DMS114 treated with DMSO at 0.1 percent for 48 hours (cell line): ENCODE measurements at regions not wholly inside any gene's neighbourhood (a gene's known extent, or its start where the extent isn't known, plus 50 kb on each side); places are given as distances from the start of the nearest gene placed in this dataset.
A peak's percentile ranks its signal among the peaks of the same experiment; 100 is the strongest.

Experiments
- DNase-seq: peaks from one replicate; lab custom pipeline; 2025; ENCODE audit not compliant: unreplicated experiment; lab: John Stamatoyannopoulos, UW

DNA sequence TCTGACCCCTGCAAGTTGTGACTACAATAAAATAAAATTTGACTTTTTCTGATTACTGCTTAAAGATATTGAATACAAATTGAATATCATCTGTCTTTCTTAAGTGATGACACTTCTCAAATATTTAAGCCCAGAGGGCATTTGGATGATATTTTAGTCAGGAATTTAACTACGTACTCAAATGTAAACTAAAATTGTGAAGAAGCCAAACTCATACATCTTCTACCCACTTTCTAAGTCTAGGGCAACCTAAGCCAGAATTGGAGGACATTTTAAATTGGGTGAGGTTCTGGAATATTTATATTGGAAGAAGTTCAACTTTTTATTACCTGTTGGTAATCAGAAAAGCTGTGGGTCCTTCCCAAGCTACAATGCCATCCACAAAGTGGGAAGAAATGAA, 149.1 kb upstream of the WDR11 start:
- DNase-seq, result no peak

DNA sequence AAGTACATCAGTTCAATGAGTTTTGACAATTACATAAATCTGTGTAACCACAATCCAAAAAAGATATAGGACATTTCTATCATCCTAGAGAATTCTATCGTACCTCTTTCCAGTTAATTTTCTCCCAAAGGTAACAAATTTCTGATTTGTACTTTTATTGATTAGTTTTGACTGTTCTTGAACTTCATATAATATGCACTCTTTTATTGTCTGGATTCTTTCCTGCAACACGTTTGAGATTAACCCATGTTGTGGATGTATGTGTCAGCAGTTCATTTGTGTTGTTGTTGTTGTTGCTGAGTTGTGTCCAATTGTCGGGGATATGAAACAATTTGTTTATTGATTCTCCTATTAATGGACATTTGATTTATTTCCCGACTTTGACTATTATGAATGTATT, 145.9 kb upstream of the WDR11 start:
- no peak for DNase-seq

DNA sequence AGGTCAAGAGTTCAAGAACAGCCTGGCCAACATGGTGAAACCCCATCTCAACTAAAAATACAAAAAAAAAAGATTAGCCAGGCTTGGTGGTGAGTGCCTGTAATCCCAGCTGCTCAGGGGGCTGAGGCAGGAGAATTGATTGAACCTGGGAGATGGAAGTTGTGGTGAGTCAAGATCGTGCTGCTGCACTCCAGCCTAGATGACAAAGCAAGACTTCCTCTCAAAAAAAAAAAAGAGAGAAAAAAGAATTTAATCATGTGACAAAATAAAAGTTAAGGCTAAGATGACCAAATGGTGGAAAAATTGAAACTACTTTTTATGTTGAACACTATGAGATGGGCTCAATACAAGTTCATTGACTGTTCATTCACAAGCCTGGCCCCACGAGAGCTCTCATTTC, 141.1 kb upstream of the WDR11 start:
- no peak for DNase-seq

DNA sequence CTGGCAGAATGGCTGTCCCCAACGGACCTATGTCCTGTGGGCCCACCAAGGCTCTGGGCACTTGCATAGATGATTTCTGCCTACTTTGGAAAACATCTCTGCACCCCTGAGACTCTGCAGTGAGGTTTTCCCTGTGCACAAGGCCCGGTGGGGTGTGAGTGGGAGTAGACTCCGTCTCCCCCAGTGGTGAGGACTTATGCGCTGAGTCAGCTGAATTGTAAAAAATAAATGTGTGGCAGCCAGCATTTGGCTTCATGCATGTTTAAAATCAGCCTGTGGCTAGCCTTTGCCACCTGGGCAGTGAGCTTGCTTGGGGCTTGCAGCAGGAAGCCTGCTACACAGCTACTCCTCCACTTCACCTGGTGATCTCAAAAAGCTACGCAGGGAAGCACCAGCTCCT, 139.3 kb upstream of the WDR11 start:
- no peak for DNase-seq

DNA sequence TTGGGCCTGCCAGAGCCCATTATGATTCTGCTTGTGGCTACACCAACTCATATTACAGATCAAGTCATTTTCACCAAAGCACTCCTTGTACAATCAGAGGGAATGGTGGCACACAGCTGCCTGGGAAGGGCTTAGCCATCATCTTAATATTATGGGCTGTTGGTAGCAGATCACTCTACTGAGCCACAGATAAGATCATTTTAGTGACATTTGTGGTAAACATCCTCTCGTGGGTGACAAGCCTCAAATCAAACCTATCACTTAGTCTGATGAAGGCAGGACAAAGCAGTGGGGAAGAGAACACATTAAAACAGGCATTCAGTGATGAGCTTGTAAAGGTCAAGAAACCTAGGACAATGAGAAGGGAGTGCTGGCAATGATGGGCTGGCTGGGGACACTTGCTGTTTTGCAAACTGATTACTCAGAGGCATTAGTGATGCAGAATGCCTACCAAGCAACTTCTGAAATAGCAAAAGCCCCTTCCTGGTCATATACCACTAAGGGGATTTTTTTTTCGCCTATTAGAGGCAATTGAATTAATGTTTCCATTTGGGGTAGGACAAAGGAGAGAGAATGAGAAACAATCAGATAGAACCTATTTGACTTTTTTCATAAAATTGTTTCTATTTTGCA, 137.5 kb upstream of the WDR11 start:
- DNase-seq, result no peak

DNA sequence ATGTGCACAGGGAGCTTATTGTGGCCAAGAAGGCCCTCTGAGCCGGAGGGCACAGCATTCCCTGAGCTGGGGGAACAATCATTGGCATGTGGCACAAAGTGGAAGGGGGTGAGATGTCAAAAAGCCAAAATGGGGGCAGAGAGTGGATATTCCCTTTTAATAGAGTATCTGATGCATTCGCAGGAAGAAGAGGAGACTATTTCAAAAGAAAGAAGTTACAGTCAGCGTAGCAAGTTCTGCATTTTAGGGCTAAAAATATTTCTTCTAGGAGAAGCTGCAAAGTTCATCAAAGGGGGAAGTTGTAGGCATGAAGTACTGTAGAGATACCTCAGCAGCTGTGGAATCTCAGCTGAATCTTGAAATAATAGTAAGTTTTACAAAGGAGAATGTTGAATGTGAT, 136.0 kb upstream of the WDR11 start:
- no peak for DNase-seq

DNA sequence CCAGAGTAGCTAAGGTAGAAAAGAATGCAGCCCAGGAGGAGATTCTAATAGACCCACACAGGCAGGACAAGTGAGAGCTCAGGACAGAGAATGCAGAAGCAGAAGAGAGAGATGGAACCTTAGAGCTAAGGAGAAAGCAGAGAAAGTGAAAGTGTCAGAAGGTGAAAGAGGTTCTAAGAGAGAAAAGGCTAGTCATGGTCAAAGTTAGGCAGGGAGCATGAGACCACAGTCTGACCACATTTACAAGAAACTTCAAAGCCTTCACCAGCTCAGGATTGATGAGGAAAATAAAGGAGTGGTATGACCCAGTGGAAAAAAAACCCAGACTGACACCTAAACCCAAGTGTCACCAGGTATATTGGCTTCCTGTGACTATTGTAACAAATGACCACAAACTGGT, 131.8 kb upstream of the WDR11 start:
- no peak for DNase-seq

DNA sequence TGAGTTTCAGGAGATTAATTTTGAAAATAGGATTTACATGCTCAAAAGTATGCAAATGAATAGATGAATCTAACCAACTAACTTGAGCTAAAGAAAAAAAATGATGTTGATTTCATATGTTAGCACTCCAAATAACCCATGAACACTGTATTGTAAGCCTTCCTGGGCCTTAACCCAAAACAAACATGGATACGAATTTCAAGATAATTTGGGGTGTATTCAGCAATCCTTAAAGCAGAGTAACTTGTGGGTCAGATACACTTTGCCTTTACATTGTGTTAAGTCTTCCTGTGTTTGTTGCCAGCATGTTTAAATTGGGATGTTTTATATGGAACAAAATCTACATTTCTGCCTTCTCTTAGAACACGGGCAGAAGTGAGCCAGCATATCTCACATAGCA, 124.2 kb upstream of the WDR11 start:
- no peak for DNase-seq

DNA sequence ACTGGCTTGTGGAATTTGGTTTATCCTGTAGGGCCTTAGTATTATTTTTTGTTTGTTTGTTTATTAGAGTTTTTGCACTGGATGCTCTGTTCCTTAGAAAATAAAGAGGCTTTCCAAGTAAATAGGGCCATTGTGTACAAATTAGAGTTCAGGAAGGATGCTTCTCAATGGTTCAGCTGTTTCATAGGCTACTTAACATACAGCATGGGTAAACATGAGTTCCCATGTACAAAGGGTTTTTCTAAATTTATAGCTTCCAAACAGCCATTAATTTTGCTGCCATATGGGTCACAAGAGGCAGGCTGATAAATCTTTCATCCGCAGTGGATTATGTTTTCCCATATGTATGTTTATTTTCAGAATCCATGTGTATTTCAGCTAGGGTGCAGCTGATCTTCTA, 121.6 kb upstream of the WDR11 start:
- no peak for DNase-seq

DNA sequence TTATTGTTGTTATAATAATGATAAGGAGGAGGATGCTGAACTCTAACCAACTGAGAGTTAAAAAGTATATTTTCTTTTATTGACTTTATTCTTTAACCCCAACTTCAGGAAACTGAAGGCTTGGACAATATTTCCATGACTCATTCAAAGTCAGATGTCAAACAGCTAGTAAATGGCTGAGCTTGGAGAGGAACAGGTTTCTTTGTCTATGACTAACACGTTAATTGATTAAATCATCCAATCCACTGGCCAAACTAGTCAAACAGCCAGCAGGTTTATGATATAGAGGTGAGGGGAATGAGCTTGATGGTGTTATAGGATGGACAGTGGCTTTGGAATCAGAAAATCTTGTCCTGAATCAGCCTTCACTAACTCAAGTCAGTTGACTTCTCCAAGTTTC, 119.1 kb upstream of the WDR11 start:
- DNase-seq, result no peak

DNA sequence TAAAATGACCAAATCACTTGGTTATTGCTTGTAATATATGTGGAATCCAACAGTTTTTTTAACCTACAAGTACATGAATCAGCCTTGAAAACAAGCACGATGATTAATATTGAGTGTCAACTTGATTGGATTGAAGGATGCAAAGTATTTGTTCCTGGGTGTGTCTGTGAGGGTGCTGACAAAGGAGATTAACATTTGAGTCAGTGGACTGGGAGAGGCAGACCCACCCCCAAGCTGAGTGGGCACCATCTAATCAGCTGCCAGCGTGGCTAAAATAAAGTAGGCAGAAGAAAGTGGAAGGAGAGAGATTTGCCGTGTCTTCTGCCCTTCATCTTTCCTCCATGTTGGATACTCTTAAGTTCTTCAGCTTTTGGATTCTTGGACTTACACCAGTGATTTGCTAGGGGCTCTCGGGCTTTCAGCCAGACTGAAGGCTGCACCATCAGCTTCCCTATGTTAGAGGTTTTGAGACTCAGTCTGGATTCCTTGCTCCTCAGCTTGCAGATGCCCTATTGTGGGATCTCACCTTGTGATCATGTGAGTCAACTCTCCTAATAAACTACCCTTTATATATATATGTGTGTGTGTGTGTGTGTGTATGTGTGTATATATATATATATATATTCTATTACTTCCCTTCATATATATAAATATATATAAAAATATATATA, 118.4 kb upstream of the WDR11 start:
- DNase-seq, result peak; percentile 8

DNA sequence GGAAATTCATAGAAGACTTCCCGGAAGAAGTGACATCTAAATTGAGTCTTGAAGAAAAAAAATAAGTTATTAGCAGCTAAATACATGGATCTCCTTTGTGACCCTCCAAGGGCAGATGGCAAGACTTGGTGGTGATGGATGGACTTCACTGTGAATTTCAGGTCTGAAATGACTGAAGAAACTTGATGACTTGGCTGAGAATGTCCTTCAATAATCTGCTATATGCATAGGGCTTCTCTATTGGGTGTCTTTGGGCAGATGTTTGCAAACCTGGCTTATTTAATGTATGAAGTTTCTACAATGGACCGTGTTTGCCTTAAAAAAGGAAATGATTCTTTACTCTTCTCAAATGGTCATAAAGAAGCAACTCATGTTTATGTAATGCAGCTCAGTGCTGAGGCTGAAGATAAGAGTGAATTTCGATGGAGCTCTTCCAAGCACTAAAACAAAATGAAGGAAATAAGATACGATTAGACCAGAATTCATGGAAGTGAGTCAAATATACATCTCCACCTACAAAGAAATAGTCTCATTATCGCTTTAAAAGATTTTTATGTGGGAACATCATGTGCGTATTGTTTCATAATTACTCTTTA, 116.6 kb upstream of the WDR11 start:
- DNase-seq, result no peak

DNA sequence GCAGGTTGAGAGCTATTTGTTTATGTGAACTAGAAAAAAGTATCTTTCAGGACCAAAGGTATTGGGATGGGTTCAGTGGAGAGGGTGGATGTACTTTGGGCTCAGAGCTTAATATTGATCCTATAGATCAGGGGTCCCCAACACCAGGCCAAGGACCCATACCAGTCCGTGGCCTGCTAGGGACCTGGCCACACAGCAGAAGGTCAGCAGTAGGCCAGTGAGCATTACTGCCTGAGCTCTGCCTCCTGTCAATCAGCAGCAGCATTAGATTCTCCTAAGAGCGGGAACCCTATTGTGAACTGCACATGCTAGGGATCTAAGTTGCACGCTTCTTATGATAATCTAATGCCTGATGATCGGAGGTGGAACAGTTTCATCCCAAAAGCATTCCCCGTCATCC, 115.8 kb upstream of the WDR11 start:
- no peak for DNase-seq

DNA sequence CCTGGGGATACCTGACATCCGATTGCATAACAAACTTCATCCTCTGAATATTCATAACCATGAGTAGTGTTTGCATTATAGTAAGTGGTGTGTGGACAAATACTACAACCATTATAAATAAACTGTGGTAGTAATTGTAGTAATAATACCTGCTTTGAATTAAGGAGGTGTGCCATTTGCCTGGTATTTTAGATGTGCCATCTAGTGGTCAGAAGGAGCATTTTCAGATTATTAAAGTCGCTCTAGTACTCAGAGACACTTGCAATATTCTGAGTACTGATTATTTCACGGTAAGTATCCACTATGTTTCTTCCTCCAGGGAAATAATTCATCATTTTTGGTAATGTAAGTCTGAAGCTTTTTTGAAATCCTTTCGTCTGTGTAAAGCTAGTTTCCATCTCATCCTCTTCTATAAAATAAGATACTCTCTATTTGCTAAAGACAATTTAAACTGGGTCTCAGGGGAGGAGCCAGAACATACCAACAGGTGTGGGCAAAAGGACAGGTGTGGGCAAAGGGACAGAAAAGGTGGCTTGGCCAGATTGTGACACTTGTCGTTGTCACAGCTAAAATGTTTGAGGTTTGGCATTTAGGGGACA, 115.3 kb upstream of the WDR11 start:
- DNase-seq, result peak; percentile 51

DNA sequence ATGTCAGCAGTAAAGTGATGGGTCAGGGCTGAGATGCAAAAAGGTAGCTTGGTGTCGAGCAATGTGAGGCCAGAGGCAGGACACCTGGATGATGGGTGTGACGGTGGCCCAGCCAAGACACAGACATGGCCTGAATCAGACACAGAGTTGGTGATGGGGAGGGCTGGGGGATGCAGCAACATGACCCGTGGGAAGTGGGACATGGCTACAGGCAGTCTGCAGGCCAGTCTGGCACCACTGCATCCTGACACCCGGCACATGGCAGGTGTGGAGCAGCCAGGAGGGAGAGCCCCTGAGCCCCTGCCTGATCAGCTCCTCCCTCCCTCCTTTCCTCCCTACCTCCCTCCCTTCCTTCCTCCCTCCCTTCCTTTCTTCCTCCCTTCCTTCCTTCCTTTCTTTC, 114.8 kb upstream of the WDR11 start:
- DNase-seq, result no peak

DNA sequence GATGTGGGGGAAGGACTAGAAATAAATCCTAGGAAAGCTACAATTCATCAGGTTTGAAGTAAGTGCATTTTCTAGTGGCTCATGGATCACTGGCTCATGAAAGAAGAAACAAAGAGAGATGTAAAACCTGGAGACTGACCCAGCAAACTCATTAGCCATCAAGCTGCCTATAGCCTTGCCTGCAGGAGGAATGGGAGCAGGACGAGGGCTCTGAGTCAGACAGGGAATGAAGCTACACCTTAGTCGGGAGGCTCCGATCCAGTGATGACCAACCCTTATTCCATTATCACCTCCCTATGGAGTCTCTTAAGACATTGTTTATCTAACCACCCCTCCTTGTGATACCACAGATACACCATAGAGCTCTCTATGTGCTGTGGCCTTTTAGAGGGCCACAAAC, 112.5 kb upstream of the WDR11 start:
- DNase-seq, result no peak

DNA sequence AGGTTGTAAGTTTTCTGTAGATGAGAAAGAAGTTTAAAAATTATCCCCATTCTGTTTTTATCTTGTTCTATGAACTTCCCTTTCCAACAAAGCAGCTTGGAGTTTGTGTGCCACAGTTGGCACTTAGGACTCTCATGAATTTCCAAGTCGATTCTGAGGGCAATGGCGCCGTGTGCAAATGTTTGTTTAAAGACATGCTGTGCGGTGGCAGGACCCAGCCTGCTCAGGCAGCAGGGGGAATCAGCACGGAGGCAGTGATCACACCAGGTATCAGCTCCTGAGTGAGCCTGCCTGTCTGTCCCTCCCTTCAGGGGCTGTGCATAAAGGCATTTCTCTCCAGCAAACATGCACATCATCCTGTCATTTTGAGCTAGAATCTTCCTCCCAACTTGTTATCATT, 109.8 kb upstream of the WDR11 start:
- DNase-seq, result no peak

DNA sequence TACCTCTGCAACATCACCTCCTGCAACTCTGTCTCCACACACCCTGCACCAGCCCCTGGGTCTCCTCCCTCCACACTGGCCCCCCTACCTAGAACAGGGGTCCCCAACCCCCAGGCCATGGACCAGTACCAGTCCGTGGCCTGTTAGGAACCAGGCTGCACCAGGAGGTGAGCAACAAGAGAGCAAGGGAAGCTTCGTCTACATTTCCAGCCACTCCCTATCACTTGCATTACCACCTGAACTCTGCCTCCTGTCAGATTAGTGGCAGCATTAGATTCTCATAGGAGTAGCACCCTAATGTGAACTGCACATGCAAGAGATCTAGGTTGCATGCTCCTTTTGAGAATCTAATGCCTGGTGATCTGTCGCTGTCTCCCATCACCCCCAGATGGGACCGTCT, 108.8 kb upstream of the WDR11 start:
- DNase-seq, result no peak

DNA sequence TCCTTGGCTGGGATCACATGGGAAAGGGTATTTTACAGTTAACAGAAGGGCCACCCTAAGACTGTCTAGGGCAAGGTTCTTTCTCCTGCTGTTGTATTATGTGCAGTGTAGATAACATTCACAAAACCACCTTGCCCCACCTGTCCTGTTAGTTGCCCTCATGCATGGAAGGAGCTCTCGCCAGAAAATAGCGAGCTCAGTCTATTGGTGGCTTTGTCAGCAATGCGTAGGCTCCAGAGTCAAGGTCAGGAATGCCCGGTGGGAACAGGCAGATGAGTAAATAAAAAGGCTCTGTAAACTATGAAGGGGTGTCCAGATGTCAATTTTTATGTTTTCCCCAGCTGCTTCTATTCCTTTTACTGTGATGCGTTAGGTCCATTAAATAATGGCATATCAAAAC, 107.1 kb upstream of the WDR11 start:
- DNase-seq, result no peak

DNA sequence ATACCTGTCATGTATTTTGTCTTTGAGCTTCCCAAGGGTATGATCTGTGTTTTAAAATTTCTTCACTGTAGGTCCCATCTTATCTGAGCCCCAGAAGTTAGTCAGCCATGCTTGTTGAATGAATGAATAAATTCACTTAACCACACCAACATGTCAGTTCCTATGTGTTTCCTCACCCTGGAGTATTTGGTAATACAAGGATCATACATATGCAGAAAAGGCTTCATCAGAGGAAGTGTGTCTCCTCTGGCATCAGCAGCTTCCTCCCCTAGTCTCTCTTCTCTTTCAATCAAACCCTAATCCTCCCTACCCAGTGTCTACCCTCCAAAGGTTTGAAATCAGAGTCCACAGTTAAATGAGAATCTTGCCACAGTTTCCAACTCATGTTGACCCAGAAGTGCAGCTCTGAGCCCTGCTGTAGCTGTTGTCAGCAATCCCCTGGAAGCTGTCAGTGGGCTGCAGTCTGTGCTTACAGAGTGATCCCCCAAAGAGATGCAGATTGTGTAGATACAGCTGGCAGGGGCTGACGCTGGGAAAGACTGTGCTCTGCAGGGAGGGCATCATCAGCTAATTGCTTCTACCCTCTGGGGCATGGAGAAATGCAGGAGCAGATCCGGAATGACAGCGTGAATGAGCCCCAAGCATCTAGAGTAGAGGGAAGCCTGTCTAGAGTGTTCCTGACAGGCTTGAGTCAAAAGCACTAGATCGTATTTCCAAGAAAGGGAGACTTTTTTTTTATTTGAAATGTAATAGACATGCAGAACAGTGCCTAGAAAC, 105.0 kb upstream of the WDR11 start:
- DNase-seq, result no peak

DNA sequence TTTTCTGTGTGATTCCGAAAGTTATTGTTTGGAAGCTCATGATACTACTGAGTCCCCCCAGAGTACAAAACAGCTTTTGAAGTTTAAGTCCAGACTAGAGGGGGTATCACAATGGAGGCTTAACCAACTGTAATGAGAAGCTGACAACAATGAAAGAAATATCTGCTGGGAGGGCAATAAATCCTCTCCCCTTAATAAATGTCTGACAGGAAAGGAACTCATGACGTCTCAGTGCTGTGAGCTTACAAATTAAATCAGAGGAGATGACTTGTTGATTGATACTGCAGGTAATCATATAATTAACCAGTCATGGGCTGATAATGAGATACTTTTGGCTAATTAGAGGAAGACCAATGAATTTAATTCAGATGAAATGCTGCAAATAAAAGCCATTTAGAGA, 102.6 kb upstream of the WDR11 start:
- DNase-seq, result no peak

DNA sequence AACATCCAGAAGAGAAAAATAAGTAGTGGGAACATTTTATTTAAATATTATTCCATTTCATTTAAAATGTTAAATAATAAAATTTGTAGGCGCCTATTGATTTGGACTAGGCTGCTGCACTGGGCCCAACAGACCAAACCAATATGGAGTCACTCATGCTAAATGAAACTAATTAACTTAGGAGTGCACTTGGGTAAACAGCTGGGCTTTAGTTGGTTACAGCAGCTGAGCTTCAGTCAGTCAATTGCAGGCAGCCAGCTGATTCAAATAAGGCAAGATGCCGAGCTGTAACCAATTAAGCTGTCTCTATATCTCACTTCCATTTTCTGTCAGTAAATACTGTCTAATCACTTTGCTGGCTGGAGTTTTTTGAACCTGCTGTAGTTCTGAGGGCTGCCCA, 102.1 kb upstream of the WDR11 start:
- no peak for DNase-seq
